ENCODE measurements at regions not wholly inside any gene's neighbourhood (a gene's known extent, or its start where the extent isn't known, plus 50 kb on each side); places are given as distances from the start of the nearest gene placed in this dataset.

- TF ChIP-seq POLR2A (IDR thresholded peaks at IDR 0.05) (no peak), CTCF (IDR thresholded peaks at IDR 0.05) (no peak)
Measured at GRCh38 chr9:38130724-38131123, 61.7 kb upstream of the SHB start.

All from body of pancreas (tissue), 4 donors.